ENCODE measurements at regions not wholly inside any gene's neighbourhood (a gene's known extent, or its start where the extent isn't known, plus 50 kb on each side); places are given as distances from the start of the nearest gene placed in this dataset.

- no peak for TF ChIP-seq DPF2 (IDR thresholded peaks at IDR 0.05)
Observed at GRCh38 chr1:207230441-207230840, 91.0 kb upstream of the CD55 start (continued).

DNA sequence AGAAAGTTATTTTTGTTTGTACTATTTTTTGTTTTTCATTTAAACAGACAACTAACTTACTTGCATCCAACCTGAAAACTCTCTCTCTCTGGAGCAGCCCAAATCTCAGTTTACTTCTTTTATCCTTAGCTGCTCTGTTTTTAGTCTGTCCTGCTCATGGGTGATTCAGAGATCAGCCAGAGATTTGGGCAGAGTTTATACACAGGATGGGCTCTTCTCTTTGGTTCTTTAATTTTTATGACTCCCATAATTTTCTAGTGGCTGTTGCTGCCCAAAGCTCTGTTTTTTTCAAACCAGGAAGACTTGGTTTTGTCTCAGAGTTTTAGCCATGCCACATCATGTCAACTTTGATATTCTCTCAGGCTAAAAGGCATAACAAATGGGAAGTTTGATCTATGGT, 86.8 kb upstream of the CD55 start:
- CTCF ChIA-PET: no interaction called here
- intact Hi-C loops (cut with micrococcal nuclease; ENCODE audit: unreplicated experiment) (no loop called here), in situ Hi-C loops (cut with MboI) (no loop called here)
- DNase-seq (ENCODE audit: low read depth, low spot score): no peak
- no peaks in the 10 kb centered on the region for H4K20me1 ChIP-seq (ENCODE audit: control insufficient read depth, insufficient read depth)
- H3K27ac ChIP-seq (ENCODE audit: control insufficient read depth, insufficient read depth): no peak overlapping the region
- H3K4me3 ChIP-seq: no peak overlapping the region
- RAD21 ChIA-PET (ENCODE audit: unreplicated experiment): no interaction called here
- no peaks in the 10 kb centered on the region for H3K79me2 ChIP-seq (ENCODE audit: control insufficient read depth, insufficient read depth, low read length)
- no peaks in the 10 kb centered on the region; the same call in 2 of the 3 replicates for H3K9me3 ChIP-seq (replicated peaks; ENCODE audit: control insufficient read depth, insufficient read depth, low read length)
- FAIRE-seq: no peak
- SMC1A ChIA-PET (ENCODE audit: uncharacterized antibody, unreplicated experiment): no interaction called here
- no TSS peak for BruUV-seq (replicated peaks)
- POLR2A ChIA-PET: no interaction called here
- no peak overlapping the region for H3K4me2 ChIP-seq (ENCODE audit: control insufficient read depth, insufficient read depth)
- H3K9ac ChIP-seq (ENCODE audit: control insufficient read depth, insufficient read depth, low read length): no peak overlapping the region
- no peaks in the 10 kb centered on the region; the same call in 1 of the 2 replicates for H3K4me1 ChIP-seq (ENCODE audit: control insufficient read depth, insufficient read depth, low read length)
- peaks cover 0 to 2% of the 10 kb centered on the region in 2 experiments; a peak in 1 of 4 replicates for H3K27me3 ChIP-seq (replicated peaks in 1 of 2; ENCODE audit: control insufficient read depth in 2 of 2, insufficient read depth in 2 of 2, low read length in 1 of 2)
- no peak overlapping the region for H2AFZ ChIP-seq (ENCODE audit: control insufficient read depth, low read depth, low read length)
- ATAC-seq: no peak
- H3K36me3 ChIP-seq (ENCODE audit: control insufficient read depth in 2 of 2, insufficient read depth in 2 of 2, low read length in 1 of 2): no peaks in the 10 kb centered on the region
- TF ChIP-seq MXI1 (IDR thresholded peaks at IDR 0.05; ENCODE audit: low read depth, low read length): no peak
- no peak for TF ChIP-seq PAX8 (IDR thresholded peaks at IDR 0.05)
- TF ChIP-seq HDAC2 (IDR thresholded peaks at IDR 0.05): no peak
- TF ChIP-seq, protein P1, sequence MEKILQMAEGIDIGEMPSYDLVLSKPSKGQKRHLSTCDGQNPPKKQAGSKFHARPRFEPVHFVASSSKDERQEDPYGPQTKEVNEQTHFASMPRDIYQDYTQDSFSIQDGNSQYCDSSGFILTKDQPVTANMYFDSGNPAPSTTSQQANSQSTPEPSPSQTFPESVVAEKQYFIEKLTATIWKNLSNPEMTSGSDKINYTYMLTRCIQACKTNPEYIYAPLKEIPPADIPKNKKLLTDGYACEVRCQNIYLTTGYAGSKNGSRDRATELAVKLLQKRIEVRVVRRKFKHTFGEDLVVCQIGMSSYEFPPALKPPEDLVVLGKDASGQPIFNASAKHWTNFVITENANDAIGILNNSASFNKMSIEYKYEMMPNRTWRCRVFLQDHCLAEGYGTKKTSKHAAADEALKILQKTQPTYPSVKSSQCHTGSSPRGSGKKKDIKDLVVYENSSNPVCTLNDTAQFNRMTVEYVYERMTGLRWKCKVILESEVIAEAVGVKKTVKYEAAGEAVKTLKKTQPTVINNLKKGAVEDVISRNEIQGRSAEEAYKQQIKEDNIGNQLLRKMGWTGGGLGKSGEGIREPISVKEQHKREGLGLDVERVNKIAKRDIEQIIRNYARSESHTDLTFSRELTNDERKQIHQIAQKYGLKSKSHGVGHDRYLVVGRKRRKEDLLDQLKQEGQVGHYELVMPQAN (conservative IDR thresholded peaks at IDR 0.05): no peak
- TF ChIP-seq CHD4 (IDR thresholded peaks at IDR 0.05): no peak
- no peak for TF ChIP-seq BMI1 (IDR thresholded peaks at IDR 0.05; ENCODE audit: borderline replicate concordance)
- no peak for TF ChIP-seq ZBED1 (IDR thresholded peaks at IDR 0.05; ENCODE audit: borderline replicate concordance)
- TF ChIP-seq, protein P2, sequence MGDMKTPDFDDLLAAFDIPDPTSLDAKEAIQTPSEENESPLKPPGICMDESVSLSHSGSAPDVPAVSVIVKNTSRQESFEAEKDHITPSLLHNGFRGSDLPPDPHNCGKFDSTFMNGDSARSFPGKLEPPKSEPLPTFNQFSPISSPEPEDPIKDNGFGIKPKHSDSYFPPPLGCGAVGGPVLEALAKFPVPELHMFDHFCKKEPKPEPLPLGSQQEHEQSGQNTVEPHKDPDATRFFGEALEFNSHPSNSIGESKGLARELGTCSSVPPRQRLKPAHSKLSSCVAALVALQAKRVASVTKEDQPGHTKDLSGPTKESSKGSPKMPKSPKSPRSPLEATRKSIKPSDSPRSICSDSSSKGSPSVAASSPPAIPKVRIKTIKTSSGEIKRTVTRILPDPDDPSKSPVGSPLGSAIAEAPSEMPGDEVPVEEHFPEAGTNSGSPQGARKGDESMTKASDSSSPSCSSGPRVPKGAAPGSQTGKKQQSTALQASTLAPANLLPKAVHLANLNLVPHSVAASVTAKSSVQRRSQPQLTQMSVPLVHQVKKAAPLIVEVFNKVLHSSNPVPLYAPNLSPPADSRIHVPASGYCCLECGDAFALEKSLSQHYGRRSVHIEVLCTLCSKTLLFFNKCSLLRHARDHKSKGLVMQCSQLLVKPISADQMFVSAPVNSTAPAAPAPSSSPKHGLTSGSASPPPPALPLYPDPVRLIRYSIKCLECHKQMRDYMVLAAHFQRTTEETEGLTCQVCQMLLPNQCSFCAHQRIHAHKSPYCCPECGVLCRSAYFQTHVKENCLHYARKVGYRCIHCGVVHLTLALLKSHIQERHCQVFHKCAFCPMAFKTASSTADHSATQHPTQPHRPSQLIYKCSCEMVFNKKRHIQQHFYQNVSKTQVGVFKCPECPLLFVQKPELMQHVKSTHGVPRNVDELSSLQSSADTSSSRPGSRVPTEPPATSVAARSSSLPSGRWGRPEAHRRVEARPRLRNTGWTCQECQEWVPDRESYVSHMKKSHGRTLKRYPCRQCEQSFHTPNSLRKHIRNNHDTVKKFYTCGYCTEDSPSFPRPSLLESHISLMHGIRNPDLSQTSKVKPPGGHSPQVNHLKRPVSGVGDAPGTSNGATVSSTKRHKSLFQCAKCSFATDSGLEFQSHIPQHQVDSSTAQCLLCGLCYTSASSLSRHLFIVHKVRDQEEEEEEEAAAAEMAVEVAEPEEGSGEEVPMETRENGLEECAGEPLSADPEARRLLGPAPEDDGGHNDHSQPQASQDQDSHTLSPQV (IDR thresholded peaks at IDR 0.05): no peak
- TF ChIP-seq, protein P3, sequence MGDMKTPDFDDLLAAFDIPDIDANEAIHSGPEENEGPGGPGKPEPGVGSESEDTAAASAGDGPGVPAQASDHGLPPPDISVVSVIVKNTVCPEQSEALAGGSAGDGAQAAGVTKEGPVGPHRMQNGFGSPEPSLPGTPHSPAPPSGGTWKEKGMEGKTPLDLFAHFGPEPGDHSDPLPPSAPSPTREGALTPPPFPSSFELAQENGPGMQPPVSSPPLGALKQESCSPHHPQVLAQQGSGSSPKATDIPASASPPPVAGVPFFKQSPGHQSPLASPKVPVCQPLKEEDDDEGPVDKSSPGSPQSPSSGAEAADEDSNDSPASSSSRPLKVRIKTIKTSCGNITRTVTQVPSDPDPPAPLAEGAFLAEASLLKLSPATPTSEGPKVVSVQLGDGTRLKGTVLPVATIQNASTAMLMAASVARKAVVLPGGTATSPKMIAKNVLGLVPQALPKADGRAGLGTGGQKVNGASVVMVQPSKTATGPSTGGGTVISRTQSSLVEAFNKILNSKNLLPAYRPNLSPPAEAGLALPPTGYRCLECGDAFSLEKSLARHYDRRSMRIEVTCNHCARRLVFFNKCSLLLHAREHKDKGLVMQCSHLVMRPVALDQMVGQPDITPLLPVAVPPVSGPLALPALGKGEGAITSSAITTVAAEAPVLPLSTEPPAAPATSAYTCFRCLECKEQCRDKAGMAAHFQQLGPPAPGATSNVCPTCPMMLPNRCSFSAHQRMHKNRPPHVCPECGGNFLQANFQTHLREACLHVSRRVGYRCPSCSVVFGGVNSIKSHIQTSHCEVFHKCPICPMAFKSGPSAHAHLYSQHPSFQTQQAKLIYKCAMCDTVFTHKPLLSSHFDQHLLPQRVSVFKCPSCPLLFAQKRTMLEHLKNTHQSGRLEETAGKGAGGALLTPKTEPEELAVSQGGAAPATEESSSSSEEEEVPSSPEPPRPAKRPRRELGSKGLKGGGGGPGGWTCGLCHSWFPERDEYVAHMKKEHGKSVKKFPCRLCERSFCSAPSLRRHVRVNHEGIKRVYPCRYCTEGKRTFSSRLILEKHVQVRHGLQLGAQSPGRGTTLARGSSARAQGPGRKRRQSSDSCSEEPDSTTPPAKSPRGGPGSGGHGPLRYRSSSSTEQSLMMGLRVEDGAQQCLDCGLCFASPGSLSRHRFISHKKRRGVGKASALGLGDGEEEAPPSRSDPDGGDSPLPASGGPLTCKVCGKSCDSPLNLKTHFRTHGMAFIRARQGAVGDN (IDR thresholded peaks at IDR 0.05): no peak
- no peak for TF ChIP-seq STAT3 (IDR thresholded peaks at IDR 0.05; ENCODE audit: low read depth, low read length)
- TF ChIP-seq PKNOX1 (IDR thresholded peaks at IDR 0.05): no peak
- TF ChIP-seq ZNF274 (IDR thresholded peaks at IDR 0.05; ENCODE audit: insufficient read depth, insufficient read length): no peak

Data from GM12878 (cell line).